IgD-negative memory B cell (primary cell): ENCODE measurements at regions not wholly inside any gene's neighbourhood (a gene's known extent, or its start where the extent isn't known, plus 50 kb on each side); places are given as distances from the start of the nearest gene placed in this dataset.

Source experiments
- H3K27ac Mint-ChIP-seq, 3 donors: one replicate each; pipeline ENCODE4 v1.8.0; 2020 to 2022; ENCODE audit warnings: mild to moderate bottlenecking in 3 of 3, mixed read lengths in 3 of 3, moderate library complexity in 1 of 3
- H3K27me3 Mint-ChIP-seq: one replicate; pipeline ENCODE4 v1.8.0; 2021; ENCODE audit warnings: mixed read lengths
- H3K36me3 Mint-ChIP-seq: one replicate; pipeline ENCODE4 v1.8.0; 2020; ENCODE audit warnings: mild to moderate bottlenecking, mixed read lengths
- H3K4me1 Mint-ChIP-seq, 3 donors: one replicate each; pipeline ENCODE4 v1.8.0; 2020 to 2022; ENCODE audit warnings: mixed read lengths in 3 of 3, mild to moderate bottlenecking in 1 of 3
- H3K4me3 Mint-ChIP-seq, 4 donors: one replicate each; pipeline ENCODE4 v1.8.0; 2020 to 2022; ENCODE audit warnings: mild to moderate bottlenecking in 4 of 4, mixed read lengths in 4 of 4, moderate library complexity in 3 of 4
- H3K9me3 Mint-ChIP-seq, 3 donors: one replicate each; pipeline ENCODE4 v1.8.0; 2020 to 2021; ENCODE audit warnings: mixed read lengths in 3 of 3, mild to moderate bottlenecking in 1 of 3

DNA sequence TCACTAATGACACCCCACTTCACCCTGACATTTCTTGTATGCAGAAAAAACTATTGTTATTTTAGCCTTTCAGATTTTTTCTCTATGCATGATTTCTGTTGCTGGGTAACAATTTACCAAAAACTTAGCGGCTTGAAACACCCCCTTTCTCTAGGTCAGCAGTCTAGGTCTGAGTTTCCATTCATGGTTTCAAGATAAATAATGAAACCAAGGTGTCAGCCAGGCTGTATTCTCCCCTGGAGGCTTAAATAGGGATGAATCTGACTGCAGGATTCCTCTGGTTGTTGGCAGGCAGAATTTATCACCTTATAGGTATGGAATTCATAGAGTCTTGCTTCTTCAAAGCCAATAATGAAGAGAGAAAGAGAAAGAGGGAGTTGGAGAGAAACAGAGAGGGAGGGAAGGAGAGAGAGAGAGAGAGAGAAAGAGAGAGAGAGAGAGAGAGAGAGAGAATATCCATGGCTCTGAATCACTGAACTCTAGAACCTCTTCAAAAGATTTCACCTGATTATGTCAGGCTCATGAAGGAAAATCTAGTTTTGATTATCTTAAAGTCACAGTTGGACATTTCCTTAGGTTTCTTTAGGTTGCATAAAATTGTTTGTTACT lies 1224.6 kb upstream of the LRRTM3 start:
- Mint-ChIP-seq H3K36me3 (no peaks in the 10 kb centered on the region), H3K27ac (no peak overlapping the region), H3K27me3 (no peaks in the 10 kb centered on the region), H3K4me3 (no peak overlapping the region), H3K9me3 (peaks cover 0 to 14% (median 4%) of the 10 kb centered on the region in 3 donors), H3K4me1 (peaks cover 0 to 1% (median 0%) of the 10 kb centered on the region in 3 donors)

DNA sequence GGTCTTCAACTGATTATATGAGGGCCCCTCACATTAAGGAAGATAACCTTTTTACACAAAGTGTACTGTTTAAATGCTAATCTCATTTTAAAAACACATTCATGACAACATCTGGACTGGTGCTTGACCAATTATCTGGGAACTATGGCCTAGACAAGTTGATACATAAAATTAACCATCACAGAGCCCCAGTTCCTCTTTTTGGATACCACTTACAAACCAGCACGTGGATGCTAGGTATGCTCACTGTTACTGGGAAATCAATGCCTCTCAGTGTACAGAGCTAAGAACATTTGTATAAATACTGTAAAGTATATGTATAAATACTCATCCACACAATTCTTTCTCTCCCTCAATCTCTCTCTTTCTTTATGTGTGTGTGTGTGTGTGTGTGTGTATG lies 1217.8 kb upstream of the LRRTM3 start:
- Mint-ChIP-seq H3K4me1 (no peaks in the 10 kb centered on the region), H3K9me3 (peaks cover 0 to 12% (median 0%) of the 10 kb centered on the region in 3 donors), H3K27me3 (no peaks in the 10 kb centered on the region), H3K36me3 (no peaks in the 10 kb centered on the region), H3K4me3 (no peak overlapping the region), H3K27ac (no peak overlapping the region)

DNA sequence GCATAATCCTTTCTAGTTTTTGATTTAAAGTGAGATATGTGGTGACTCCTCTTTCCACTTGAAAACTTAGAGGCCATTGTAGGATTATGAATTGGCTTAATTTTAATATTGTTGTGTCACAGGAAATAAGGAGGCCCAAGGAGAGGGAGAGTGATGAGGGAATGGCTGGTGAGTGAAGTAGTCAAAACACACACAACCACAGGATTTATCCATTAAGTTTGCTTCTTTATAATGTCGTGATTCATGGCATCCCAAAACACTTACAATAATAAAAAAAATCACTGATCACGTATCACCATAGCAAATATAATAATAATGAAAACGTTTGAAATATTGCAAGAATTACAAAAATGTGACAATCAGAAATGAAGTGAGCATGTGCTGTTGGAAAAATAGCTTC lies 1215.5 kb upstream of the LRRTM3 start:
- H3K9me3 Mint-ChIP-seq = peaks cover 0 to 15% (median 4%) of the 10 kb centered on the region in 3 donors
- H3K27me3 Mint-ChIP-seq = no peaks in the 10 kb centered on the region
- no peak overlapping the region for H3K4me3 Mint-ChIP-seq
- H3K27ac Mint-ChIP-seq = no peak overlapping the region
- H3K4me1 Mint-ChIP-seq = peaks cover 0 to 2% (median 0%) of the 10 kb centered on the region in 3 donors
- no peaks in the 10 kb centered on the region for H3K36me3 Mint-ChIP-seq

DNA sequence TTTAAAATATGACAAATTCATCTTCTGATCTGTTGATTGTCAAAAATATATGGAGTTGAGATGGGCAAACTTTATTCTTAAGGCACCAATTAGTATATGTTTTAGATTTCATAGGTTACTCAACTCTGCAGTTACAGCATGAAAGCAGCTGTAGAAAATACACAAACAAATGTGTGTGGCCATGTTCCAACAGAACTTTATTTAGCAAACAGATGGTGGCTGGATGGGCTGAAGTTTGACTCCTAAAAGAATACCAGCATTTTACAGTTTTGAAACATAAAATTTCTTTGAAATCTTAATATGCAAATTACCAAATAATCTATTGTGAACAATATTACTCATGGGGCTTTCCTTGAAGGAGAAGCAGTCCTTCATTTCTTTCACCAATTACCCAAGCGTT lies 1206.0 kb upstream of the LRRTM3 start:
- Mint-ChIP-seq H3K27ac (no peak overlapping the region), H3K4me1 (peaks cover 0 to 2% (median 0%) of the 10 kb centered on the region in 3 donors), H3K4me3 (no peak overlapping the region), H3K36me3 (no peaks in the 10 kb centered on the region), H3K27me3 (no peaks in the 10 kb centered on the region), H3K9me3 (peaks cover 3 to 12% (median 7%) of the 10 kb centered on the region in 3 donors)

DNA sequence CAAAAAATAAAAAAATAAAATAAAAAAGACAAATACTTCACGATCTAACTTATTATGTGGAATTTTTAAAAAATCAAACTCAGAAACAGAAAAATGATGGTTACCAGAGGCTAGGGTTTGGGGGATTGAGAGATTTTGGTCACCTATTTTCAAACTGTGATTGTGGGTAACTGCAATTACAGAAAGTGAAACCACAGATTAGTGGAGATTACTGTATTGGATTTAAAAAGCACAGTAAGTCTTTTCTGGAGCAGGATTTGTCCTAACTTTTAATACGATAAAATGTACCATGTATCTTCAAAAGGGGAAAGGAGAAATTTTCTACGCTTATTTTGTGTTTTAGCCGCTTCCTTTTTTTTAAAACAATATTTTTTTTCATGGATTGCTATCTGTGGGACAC lies 1204.9 kb upstream of the LRRTM3 start:
- Mint-ChIP-seq H3K4me1 (no peaks in the 10 kb centered on the region), H3K27ac (no peak overlapping the region), H3K4me3 (no peak overlapping the region), H3K36me3 (no peaks in the 10 kb centered on the region), H3K27me3 (no peaks in the 10 kb centered on the region), H3K9me3 (peaks cover 1 to 9% (median 2%) of the 10 kb centered on the region in 3 donors)

DNA sequence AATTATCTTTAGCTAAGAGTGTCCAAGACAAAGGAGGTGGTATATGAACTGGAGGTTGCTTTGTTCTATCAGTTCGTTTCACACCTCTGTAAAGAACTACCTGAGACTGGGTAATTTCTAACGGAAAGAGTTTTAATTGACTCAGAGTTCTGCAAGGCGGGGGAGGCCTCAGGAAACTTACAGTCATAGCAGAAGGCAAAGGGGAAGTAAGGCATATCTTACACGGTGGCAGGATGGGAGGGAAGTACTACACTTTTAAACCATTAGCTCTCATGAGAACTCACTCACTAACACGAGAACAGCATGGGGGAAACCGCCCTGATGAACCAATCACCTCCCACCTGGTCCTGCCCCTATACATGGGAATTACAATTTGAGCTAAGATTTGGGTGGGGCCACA lies 1202.3 kb upstream of the LRRTM3 start:
- Mint-ChIP-seq H3K4me1 (no peaks in the 10 kb centered on the region), H3K4me3 (no peak overlapping the region), H3K27me3 (no peaks in the 10 kb centered on the region), H3K9me3 (peaks cover 0 to 10% (median 1%) of the 10 kb centered on the region in 3 donors), H3K27ac (no peak overlapping the region), H3K36me3 (no peaks in the 10 kb centered on the region)

DNA sequence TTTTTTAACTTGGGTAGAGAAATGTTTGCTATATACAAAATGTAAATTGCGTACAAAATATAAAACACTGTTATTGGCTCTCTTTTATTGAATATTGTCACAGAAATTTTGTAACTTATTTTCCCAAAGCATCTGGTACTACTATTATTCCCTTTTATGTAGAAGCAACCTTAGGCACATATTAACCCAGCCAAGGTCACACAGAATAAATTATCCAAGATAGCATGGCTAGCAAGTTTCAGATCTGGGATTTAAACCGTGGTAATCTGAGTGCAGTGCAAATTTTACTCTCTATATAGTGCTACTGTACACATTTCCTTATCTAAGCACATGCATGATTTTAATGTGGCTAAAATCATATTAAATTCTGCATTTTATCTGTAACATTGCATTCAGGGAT lies 1190.5 kb upstream of the LRRTM3 start:
- Mint-ChIP-seq H3K9me3 (peaks cover 0 to 6% (median 1%) of the 10 kb centered on the region in 3 donors), H3K4me3 (no peak overlapping the region), H3K27ac (no peak overlapping the region), H3K27me3 (no peaks in the 10 kb centered on the region), H3K4me1 (no peaks in the 10 kb centered on the region), H3K36me3 (no peaks in the 10 kb centered on the region)

DNA sequence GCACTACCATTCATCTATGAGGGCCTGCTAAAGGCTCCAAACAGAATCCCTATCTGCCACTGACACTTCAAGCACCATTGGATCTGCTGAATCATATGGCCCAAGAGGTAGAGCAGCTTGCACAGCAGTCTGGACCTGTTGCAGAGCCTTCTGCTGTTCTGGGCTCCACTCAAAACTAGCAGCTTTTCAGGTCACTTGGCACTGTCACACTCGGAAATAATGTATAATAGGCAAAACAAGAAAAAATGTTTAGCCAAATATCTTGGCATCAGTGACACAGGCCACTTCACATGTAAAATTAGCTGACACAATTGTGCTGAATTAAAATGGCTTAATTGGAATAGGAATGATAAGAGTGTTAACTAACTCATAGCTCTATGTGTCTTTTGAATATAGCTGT lies 1182.9 kb upstream of the LRRTM3 start:
- Mint-ChIP-seq H3K4me3 (no peak overlapping the region), H3K27me3 (no peaks in the 10 kb centered on the region), H3K27ac (no peak overlapping the region), H3K9me3 (no peaks in the 10 kb centered on the region), H3K4me1 (no peaks in the 10 kb centered on the region), H3K36me3 (no peaks in the 10 kb centered on the region)

DNA sequence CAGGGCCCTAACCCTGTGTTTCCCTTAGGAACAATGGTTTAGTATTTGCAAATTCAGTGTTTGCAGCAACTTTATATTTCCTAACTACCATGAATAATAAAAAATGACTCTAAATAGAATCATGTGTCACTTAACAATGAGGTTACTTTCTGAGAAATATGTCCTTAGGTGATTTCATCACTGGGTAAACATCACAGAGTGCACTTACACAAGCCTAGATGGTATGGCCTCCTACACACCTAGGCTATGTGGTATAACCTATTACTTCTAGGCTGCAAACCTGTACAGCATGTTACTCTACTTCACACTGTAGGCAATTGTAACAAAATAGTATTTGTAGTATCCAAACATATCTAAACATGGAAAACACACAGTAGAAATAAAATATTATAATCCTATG lies 1174.6 kb upstream of the LRRTM3 start:
- Mint-ChIP-seq H3K27me3 (no peaks in the 10 kb centered on the region), H3K36me3 (no peaks in the 10 kb centered on the region), H3K4me1 (no peaks in the 10 kb centered on the region), H3K4me3 (no peak overlapping the region), H3K9me3 (peaks cover 0 to 1% (median 0%) of the 10 kb centered on the region in 3 donors), H3K27ac (no peak overlapping the region)

DNA sequence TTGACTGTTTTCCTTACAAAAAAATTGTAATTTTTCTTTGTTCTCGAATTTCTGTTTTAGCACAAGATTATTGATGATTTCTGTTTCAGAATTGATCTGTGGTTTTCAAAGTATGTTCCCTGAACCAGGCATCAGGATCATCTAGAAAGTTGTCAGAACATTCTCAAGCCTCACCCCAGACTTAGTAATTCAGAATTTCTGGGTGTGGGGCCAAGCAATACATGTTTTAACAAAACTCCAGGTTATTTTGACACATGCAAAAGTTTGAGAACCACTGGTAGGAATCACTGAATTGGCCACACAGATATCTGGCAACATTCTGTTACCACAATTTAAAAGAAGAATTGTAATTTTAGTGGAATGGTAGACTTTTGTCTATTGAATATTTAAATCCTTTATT lies 1173.9 kb upstream of the LRRTM3 start:
- H3K27me3 Mint-ChIP-seq = no peaks in the 10 kb centered on the region
- H3K4me3 Mint-ChIP-seq = no peak overlapping the region
- H3K9me3 Mint-ChIP-seq = peaks cover 0 to 1% (median 0%) of the 10 kb centered on the region in 3 donors
- H3K36me3 Mint-ChIP-seq = no peaks in the 10 kb centered on the region
- no peaks in the 10 kb centered on the region for H3K4me1 Mint-ChIP-seq
- no peak overlapping the region for H3K27ac Mint-ChIP-seq

DNA sequence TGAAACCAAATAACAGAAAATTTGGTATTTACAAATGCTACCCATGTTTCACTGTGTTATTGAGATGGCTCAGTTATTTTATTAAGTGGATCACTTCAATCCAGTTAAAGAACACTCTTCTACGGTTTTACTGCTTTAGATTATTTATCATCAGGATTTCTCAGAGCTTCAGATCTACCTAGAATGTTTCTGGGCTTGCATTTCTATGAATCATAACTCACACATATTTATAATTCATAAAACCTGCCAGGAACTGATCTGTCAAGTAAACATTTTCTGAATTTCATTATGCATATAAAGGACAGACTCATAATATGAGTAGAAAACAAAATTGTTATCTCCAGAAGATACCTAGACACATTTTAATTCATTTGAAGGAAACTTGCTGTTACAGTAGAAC lies 1172.3 kb upstream of the LRRTM3 start:
- Mint-ChIP-seq H3K36me3 (no peaks in the 10 kb centered on the region), H3K27me3 (no peaks in the 10 kb centered on the region), H3K4me1 (no peaks in the 10 kb centered on the region), H3K27ac (no peak overlapping the region), H3K9me3 (peaks cover 0 to 1% (median 0%) of the 10 kb centered on the region in 3 donors), H3K4me3 (no peak overlapping the region)

DNA sequence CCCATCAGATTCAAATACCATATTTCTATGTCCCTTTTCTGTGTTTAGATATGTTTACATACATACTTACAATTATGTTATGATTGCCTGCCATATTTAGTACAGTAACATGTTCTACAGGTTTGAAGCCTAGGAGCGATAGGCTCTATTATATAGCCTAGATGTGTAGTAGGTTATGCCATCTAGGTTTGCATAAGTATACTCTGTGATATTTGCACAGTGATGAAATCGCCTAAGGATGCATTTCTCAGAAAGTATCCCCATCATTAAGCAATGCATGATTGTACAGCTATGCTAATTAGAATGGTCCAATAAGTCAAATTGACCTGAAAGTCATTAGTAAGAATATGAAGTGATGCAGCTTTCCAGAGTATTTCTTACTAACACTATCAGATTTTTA lies 1171.7 kb upstream of the LRRTM3 start:
- Mint-ChIP-seq H3K27me3 (no peaks in the 10 kb centered on the region), H3K4me1 (no peaks in the 10 kb centered on the region), H3K4me3 (no peak overlapping the region), H3K27ac (no peak overlapping the region), H3K9me3 (peaks cover 0 to 2% (median 1%) of the 10 kb centered on the region in 3 donors), H3K36me3 (no peaks in the 10 kb centered on the region)

DNA sequence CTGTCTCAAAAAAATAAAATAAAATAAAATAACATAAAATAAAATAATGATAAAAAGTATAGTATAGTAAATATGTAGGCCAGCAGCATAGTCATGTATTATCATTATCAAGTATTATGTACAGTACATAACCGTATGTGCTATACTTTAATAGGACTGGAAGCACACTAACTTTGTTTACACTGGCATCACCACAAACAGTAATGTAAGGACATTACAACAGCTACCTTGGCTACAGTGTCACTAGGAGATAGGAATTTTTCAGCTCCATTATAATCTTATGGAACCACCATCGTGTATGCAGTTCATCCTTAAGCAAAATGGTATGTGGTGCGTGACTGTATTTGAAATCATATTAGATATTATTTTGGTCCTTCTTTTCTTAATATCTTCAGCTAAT lies 1163.5 kb upstream of the LRRTM3 start:
- H3K27me3 Mint-ChIP-seq = no peaks in the 10 kb centered on the region
- H3K27ac Mint-ChIP-seq = no peak overlapping the region
- H3K36me3 Mint-ChIP-seq = no peaks in the 10 kb centered on the region
- H3K9me3 Mint-ChIP-seq = peaks cover 0 to 11% (median 4%) of the 10 kb centered on the region in 3 donors
- H3K4me1 Mint-ChIP-seq = no peaks in the 10 kb centered on the region
- no peak overlapping the region for H3K4me3 Mint-ChIP-seq

DNA sequence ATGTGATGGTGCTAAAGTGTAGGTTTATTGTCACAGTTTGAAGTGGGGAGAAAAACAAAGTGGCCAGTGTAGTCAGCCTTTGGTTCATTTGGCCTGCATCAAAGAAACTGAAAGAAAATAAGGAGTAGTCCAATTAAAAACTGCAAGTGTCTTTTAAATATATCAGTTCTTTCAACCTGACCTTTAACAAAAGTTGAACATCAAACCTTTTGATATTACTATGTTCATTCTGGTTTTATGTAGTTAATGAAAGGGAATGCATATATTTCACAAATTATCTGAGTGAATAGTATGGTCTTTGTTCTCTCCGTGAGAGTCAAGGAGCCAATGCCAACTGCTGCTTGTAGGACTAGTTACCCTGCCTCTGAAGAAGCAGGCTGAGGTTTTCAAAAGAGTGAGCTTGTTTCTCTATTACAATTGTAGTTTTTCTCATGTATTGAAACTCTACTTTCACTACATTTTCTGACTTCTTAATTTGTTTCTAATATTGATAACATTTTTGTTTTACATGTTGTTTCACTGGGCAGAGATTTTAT lies 1160.8 kb upstream of the LRRTM3 start:
- Mint-ChIP-seq H3K4me1 (no peaks in the 10 kb centered on the region), H3K4me3 (no peak overlapping the region), H3K9me3 (peaks cover 3 to 6% (median 5%) of the 10 kb centered on the region in 3 donors), H3K27ac (no peak overlapping the region), H3K36me3 (no peaks in the 10 kb centered on the region), H3K27me3 (no peaks in the 10 kb centered on the region)

DNA sequence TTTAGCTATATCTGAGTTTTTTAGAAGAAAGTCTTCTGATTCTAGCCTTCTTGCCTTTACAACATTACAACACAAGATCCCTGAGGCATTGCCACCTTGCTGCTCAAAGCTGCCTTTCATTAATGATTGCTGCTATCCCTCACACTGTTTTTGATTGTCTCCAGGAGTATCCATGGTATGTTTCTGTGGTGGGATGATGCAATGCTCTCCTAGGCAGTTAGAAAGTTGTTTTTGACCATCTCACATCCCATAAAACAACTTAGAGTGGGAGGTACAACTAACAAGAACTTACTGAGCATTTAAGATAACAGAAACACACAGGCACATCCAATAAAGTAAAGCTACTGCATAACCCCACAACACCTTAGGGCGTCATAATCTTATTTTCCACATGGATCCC lies 1156.0 kb upstream of the LRRTM3 start:
- no peaks in the 10 kb centered on the region for H3K36me3 Mint-ChIP-seq
- no peak overlapping the region for H3K27ac Mint-ChIP-seq
- H3K27me3 Mint-ChIP-seq = no peaks in the 10 kb centered on the region
- H3K4me1 Mint-ChIP-seq = no peaks in the 10 kb centered on the region
- H3K9me3 Mint-ChIP-seq = peaks cover 3 to 12% (median 6%) of the 10 kb centered on the region in 3 donors
- no peak overlapping the region for H3K4me3 Mint-ChIP-seq

DNA sequence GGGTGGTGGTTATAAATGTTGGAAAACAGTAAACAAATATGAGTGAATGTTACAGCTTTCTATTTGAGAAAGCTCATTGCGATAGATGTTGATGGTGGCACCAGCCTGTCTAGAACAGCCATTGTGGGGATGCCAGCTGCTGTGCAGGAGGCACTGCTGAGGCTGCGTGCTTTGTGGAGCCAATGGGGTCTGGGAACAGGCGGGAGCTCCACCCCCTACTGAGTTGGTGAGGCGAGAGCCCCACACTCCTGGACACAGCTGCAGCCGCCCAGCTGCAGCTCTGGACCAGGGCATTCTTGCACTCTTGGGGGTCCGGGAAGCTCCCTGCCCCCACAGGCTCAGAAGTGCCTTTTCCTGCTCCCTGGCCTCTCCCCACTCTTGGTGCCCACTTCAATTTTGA lies 1147.1 kb upstream of the LRRTM3 start:
- Mint-ChIP-seq H3K4me3 (no peak overlapping the region), H3K36me3 (no peaks in the 10 kb centered on the region), H3K27me3 (no peaks in the 10 kb centered on the region), H3K4me1 (peaks cover 0 to 1% (median 0%) of the 10 kb centered on the region in 3 donors), H3K9me3 (peaks cover 2 to 8% (median 2%) of the 10 kb centered on the region in 3 donors), H3K27ac (no peak overlapping the region)
